PC-9 (cell line): ENCODE measurements at regions not wholly inside any gene's neighbourhood (a gene's known extent, or its start where the extent isn't known, plus 50 kb on each side); places are given as distances from the start of the nearest gene placed in this dataset.

ENCODE experiments used
- BruUV-seq: library from RNA; stranded (reverse); fragments of 400-500 nt; replicated peaks from 2 replicates; lab custom pipeline; 2021; lab: Mats Ljungman, UMichigan
- CTCF ChIA-PET: fragments of 300-600 bp; sonication (Branson Sonifier 250); formaldehyde crosslinking; loops from one replicate; lab custom pipeline; 2022; ENCODE audit warnings: antibody characterized with exemption; lab: Charles Lee
- POLR2A ChIA-PET: fragments of 300-600 bp; sonication (Branson Sonifier 250); formaldehyde crosslinking; loops from one replicate; lab custom pipeline; 2022; ENCODE audit warnings: antibody characterized with exemption; ENCODE audit not compliant: unreplicated experiment; lab: Charles Lee
- DNase-seq, 2 experiments: peaks; one replicate each; pipeline versions ENCODE4 v3.0.0 to v3.0.0-alpha.2; 2015 to 2022; ENCODE audit warnings: mixed read lengths in 1 of 2
- H2AFZ ChIP-seq: fragments of 200-600 bp; sonication (generic); 2 replicates; pipeline ENCODE4 v1.8.1; 2017; ENCODE audit warnings: antibody characterized with exemption
- H3F3A ChIP-seq: fragments of 200-600 bp; sonication (generic); 2 replicates; pipeline ENCODE4 v1.8.1; 2017; ENCODE audit warnings: antibody characterized with exemption, mild to moderate bottlenecking, low read depth; ENCODE audit not compliant: insufficient read depth
- H3K27ac ChIP-seq: fragments of 200-600 bp; sonication (generic); 2 replicates; pipeline ENCODE4 v1.6.1; 2016; ENCODE audit warnings: mixed run types
- H3K27me3 ChIP-seq: fragments of 200-600 bp; sonication (generic); 2 replicates; pipeline ENCODE4 v1.6.1; 2016; ENCODE audit warnings: low read depth, mixed run types; ENCODE audit not compliant: insufficient read depth
- H3K36me3 ChIP-seq: fragments of 200-600 bp; sonication (generic); 2 replicates; pipeline ENCODE4 v1.6.1; 2016; ENCODE audit warnings: low read depth, mixed run types
- H3K4me1 ChIP-seq: fragments of 200-600 bp; sonication (generic); replicated peaks from 2 replicates; pipeline ENCODE4 v1.6.1; 2016; ENCODE audit warnings: mixed run types; ENCODE audit not compliant: insufficient read depth
- H3K4me2 ChIP-seq: fragments of 200-600 bp; sonication (generic); 2 replicates; pipeline ENCODE4 v1.6.1; 2017; ENCODE audit warnings: mixed run types
- H3K4me3 ChIP-seq: fragments of 200-600 bp; sonication (generic); 2 replicates; pipeline ENCODE4 v1.6.1; 2016; ENCODE audit warnings: mixed run types
- H3K79me2 ChIP-seq: fragments of 200-600 bp; sonication (generic); 2 replicates; pipeline ENCODE4 v1.6.1; 2017; ENCODE audit warnings: low read depth, mixed run types
- H3K9me2 ChIP-seq: fragments of 200-600 bp; sonication (generic); 2 replicates; pipeline ENCODE4 v1.8.1; 2017; ENCODE audit warnings: mild to moderate bottlenecking; ENCODE audit not compliant: insufficient read depth
- H3K9me3 ChIP-seq: fragments of 200-600 bp; sonication (generic); 2 replicates; pipeline ENCODE4 v1.8.1; 2016; ENCODE audit warnings: low read depth; ENCODE audit not compliant: insufficient read depth
- H4K20me1 ChIP-seq: fragments of 200-600 bp; sonication (generic); 2 replicates; pipeline ENCODE4 v1.8.1; 2017; ENCODE audit not compliant: insufficient read depth
- CTCF ChIP-seq: fragments of 200-600 bp; sonication (generic); conservative IDR thresholded peaks from 2 replicates; pipeline ENCODE4 v1.6.1; 2017; ENCODE audit warnings: mixed run types, antibody characterized with exemption, mild to moderate bottlenecking, moderate library complexity
- EZH2 ChIP-seq: fragments of 200-600 bp; sonication (generic); IDR thresholded peaks from 2 replicates; pipeline ENCODE4 v1.8.0; 2017; ENCODE audit warnings: antibody characterized with exemption, low read depth
- intact Hi-C: fragments of 100-400 bp; cut with micrococcal nuclease; formaldehyde crosslinking; loops from one replicate; pipeline ENCODE4 v1.10.0; 2022; ENCODE audit not compliant: unreplicated experiment

DNA sequence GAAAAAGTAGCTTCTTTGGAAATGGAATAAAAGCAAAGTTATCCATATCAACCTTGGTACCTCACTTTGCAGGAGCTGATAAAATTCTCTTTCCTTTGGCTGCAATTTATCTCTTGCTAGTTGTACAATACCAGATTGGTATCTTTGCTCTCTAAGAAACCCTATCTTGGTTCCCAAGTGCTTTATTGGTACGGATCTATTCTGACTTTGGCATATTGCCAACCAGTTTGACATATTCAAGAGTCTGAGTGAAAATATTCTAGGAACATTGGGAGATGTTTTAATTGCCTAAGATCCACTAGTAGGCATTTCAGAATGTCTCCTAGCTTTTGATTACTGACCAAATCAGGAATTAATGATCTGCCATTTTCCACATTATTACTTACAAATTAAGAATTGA is 167.2 kb upstream of the ATP2B1 start:
- Histone ChIP-seq H3K4me2 (no peak overlapping the region), H3K4me1 (no peaks in the 10 kb centered on the region), H3K27me3 (no peaks in the 10 kb centered on the region), H3K79me2 (no peaks in the 10 kb centered on the region), H3K36me3 (no peaks in the 10 kb centered on the region), H4K20me1 (no peaks in the 10 kb centered on the region), H3K9me2 (no peaks in the 10 kb centered on the region), H3F3A (no peaks in the 10 kb centered on the region), H3K27ac (no peak overlapping the region), H3K4me3 (no peak overlapping the region), H2AFZ (no peak overlapping the region), H3K9me3 (no peaks in the 10 kb centered on the region)
- BruUV-seq: no TSS peak
- TF ChIP-seq CTCF: no peak
- ChIA-PET POLR2A (no interaction called here), CTCF (no interaction called here)
- no peak for DNase-seq
- intact Hi-C loops: no loop called here

- no TSS peak for BruUV-seq
- POLR2A ChIA-PET: no interaction called here
- Histone ChIP-seq H3F3A (no peaks in the 10 kb centered on the region), H3K4me2 (no peak overlapping the region), H3K4me1 (no peaks in the 10 kb centered on the region), H3K27me3 (no peaks in the 10 kb centered on the region), H3K9me2 (no peaks in the 10 kb centered on the region), H3K4me3 (no peak overlapping the region), H2AFZ (no peak overlapping the region), H3K79me2 (no peaks in the 10 kb centered on the region), H4K20me1 (no peaks in the 10 kb centered on the region), H3K36me3 (no peaks in the 10 kb centered on the region), H3K27ac (no peak overlapping the region), H3K9me3 (0 out of 2 replicates have a peak, but pooled peaks cover 4% of the 10 kb centered on the region)
- CTCF ChIA-PET: no interaction called here
- no peak for DNase-seq
- TF ChIP-seq CTCF: no peak
- intact Hi-C loops: no loop called here
Measured at GRCh38 chr12:89875225-89875624, 166.6 kb upstream of the ATP2B1 start.

- Histone ChIP-seq H3F3A (no peaks in the 10 kb centered on the region), H3K79me2 (no peaks in the 10 kb centered on the region), H3K4me3 (no peak overlapping the region), H3K27me3 (no peaks in the 10 kb centered on the region), H3K36me3 (no peaks in the 10 kb centered on the region), H4K20me1 (no peaks in the 10 kb centered on the region), H3K9me3 (0 out of 2 replicates have a peak, but pooled peaks cover 5% of the 10 kb centered on the region), H3K27ac (no peak overlapping the region), H3K9me2 (no peaks in the 10 kb centered on the region), H3K4me1 (no peaks in the 10 kb centered on the region), H2AFZ (no peak overlapping the region), H3K4me2 (no peak overlapping the region)
- ChIA-PET POLR2A (no interaction called here), CTCF (no interaction called here)
- no peak for TF ChIP-seq EZH2
- TF ChIP-seq CTCF: no peak
- intact Hi-C loops: no loop called here
- DNase-seq: no peak
- no TSS peak for BruUV-seq
Measured at GRCh38 chr12:89874146-89874545, 165.5 kb upstream of the ATP2B1 start.
